ENCODE measurements at regions not wholly inside any gene's neighbourhood (a gene's known extent, or its start where the extent isn't known, plus 50 kb on each side); places are given as distances from the start of the nearest gene placed in this dataset.
A peak's percentile ranks its signal among the peaks of the same experiment; 100 is the strongest.

- DNase-seq (ENCODE audit: low read depth, low spot score), result no peak
Measured at GRCh38 chr10:128527711-128528110, 401.5 kb upstream of the MKI67 start.

GRCh38 chr10:128528167-128528566 lies 401.9 kb upstream of the MKI67 start:
- DNase-seq (ENCODE audit: low read depth, low spot score), result no peak

- DNase-seq (ENCODE audit: low read depth, low spot score), result no peak
Measured at GRCh38 chr10:128528781-128529180, 402.6 kb upstream of the MKI67 start.

- DNase-seq (ENCODE audit: low read depth, low spot score), result no peak
Measured at GRCh38 chr10:128529225-128529624, 403.0 kb upstream of the MKI67 start.

GRCh38 chr10:128530301-128530700 lies 404.1 kb upstream of the MKI67 start:
- DNase-seq (ENCODE audit: low read depth, low spot score), result peak; percentile 20

GRCh38 chr10:128530946-128531345 lies 404.7 kb upstream of the MKI67 start:
- no peak for DNase-seq (ENCODE audit: low read depth, low spot score)

- no peak for DNase-seq (ENCODE audit: low read depth, low spot score)
Measured at GRCh38 chr10:128534686-128535085, 408.5 kb upstream of the MKI67 start.

GRCh38 chr10:128536259-128536658 lies 410.0 kb upstream of the MKI67 start:
- DNase-seq (ENCODE audit: low read depth, low spot score), result no peak

- DNase-seq (ENCODE audit: low read depth, low spot score), result no peak
Measured at GRCh38 chr10:128537834-128538330, 411.7 kb upstream of the MKI67 start.

GRCh38 chr10:128538671-128539070 lies 412.4 kb upstream of the MKI67 start:
- no peak for DNase-seq (ENCODE audit: low read depth, low spot score)

- DNase-seq (ENCODE audit: low read depth, low spot score), result no peak
Measured at GRCh38 chr10:128539510-128540127, 413.4 kb upstream of the MKI67 start.

- DNase-seq (ENCODE audit: low read depth, low spot score), result no peak
Measured at GRCh38 chr10:128540128-128540762, 414.0 kb upstream of the MKI67 start.

GRCh38 chr10:128540781-128541761 lies 414.8 kb upstream of the MKI67 start:
- DNase-seq (ENCODE audit: low read depth, low spot score), result peak; percentile 4

- no peak for DNase-seq (ENCODE audit: low read depth, low spot score)
Measured at GRCh38 chr10:128541926-128542475, 415.8 kb upstream of the MKI67 start.

- DNase-seq (ENCODE audit: low read depth, low spot score), result no peak
Measured at GRCh38 chr10:128542659-128543058, 416.4 kb upstream of the MKI67 start.

- DNase-seq (ENCODE audit: low read depth, low spot score), result no peak
Measured at GRCh38 chr10:128543151-128543550, 416.9 kb upstream of the MKI67 start.

GRCh38 chr10:128545216-128545615 lies 419.0 kb upstream of the MKI67 start:
- no peak for DNase-seq (ENCODE audit: low read depth, low spot score)

- DNase-seq (ENCODE audit: low read depth, low spot score), result no peak
Measured at GRCh38 chr10:128546651-128547165, 420.5 kb upstream of the MKI67 start.

GRCh38 chr10:128549101-128549608 lies 422.9 kb upstream of the MKI67 start:
- DNase-seq (ENCODE audit: low read depth, low spot score), result no peak

- no peak for DNase-seq (ENCODE audit: low read depth, low spot score)
Measured at GRCh38 chr10:128550045-128550444, 423.8 kb upstream of the MKI67 start.

GRCh38 chr10:128551475-128551874 lies 425.3 kb upstream of the MKI67 start:
- DNase-seq (ENCODE audit: low read depth, low spot score), result no peak
